ENCODE measurements at regions not wholly inside any gene's neighbourhood (a gene's known extent, or its start where the extent isn't known, plus 50 kb on each side); places are given as distances from the start of the nearest gene placed in this dataset.

DNA sequence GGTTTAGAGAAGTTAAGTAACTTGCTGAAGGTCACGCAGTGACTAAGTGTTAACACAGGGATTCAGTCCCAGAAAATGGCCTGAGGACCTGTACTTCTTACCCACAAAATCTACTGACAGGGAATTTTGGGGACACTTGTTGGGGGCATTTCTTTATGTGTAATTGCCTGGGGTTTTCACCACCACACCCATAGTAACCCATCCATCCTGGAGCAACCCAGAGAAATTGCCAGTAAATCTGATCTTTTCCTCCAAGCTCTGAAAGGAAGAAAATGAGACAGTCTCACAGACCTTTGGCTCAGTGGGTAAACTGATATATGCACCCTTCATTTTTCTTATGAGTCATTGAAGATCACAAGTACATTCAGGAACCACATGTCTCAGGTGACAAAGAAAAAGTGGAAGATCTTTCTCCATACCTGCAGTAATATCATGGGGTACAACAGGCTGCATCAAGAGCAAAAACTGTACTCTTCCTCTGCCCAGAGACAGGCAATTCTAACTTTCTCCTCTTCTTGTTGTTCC, 81.0 kb downstream of the NOG start:
- H2AK5ac ChIP-seq (ENCODE audit: low read depth, low read length), result no peak overlapping the region
- no peak overlapping the region for H4K8ac ChIP-seq (ENCODE audit: low read depth in 2 of 2, low read length in 2 of 2)
- DNase-seq (no peak), ATAC-seq (ENCODE audit: low read depth) (no peak)
- H2BK15ac ChIP-seq (ENCODE audit: low read depth, low read length), result no peak overlapping the region
- no peak overlapping the region for H3K4me2 ChIP-seq (ENCODE audit: low read depth, low read length)
- H3K79me1 ChIP-seq (ENCODE audit: low read depth in 1 of 2, low read length in 2 of 2), result no peaks in the 10 kb centered on the region
- TF ChIP-seq MXI1 (IDR thresholded peaks at IDR 0.05; ENCODE audit: borderline replicate concordance, low read depth, low read length), result no peak
- TF ChIP-seq SMC3 (IDR thresholded peaks at IDR 0.05; ENCODE audit: low read depth, low read length), result no peak
- TF ChIP-seq BHLHE40 (IDR thresholded peaks at IDR 0.05; ENCODE audit: low read depth, low read length), result no peak
- no peak for TF ChIP-seq FOS (IDR thresholded peaks at IDR 0.05; ENCODE audit: low read depth, low read length)
- TF ChIP-seq USF2 (IDR thresholded peaks at IDR 0.05; ENCODE audit: low read depth, low read length), result no peak
- TF ChIP-seq NFE2L2 (IDR thresholded peaks at IDR 0.05; ENCODE audit: low read depth, low read length), result no peak
- TF ChIP-seq, protein P1, sequence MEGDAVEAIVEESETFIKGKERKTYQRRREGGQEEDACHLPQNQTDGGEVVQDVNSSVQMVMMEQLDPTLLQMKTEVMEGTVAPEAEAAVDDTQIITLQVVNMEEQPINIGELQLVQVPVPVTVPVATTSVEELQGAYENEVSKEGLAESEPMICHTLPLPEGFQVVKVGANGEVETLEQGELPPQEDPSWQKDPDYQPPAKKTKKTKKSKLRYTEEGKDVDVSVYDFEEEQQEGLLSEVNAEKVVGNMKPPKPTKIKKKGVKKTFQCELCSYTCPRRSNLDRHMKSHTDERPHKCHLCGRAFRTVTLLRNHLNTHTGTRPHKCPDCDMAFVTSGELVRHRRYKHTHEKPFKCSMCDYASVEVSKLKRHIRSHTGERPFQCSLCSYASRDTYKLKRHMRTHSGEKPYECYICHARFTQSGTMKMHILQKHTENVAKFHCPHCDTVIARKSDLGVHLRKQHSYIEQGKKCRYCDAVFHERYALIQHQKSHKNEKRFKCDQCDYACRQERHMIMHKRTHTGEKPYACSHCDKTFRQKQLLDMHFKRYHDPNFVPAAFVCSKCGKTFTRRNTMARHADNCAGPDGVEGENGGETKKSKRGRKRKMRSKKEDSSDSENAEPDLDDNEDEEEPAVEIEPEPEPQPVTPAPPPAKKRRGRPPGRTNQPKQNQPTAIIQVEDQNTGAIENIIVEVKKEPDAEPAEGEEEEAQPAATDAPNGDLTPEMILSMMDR (conservative IDR thresholded peaks at IDR 0.05; ENCODE audit: low read depth, low read length), result no peak
- TF ChIP-seq MAZ (IDR thresholded peaks at IDR 0.05; ENCODE audit: borderline replicate concordance, low read depth, low read length), result no peak
- TF ChIP-seq RCOR1 (IDR thresholded peaks at IDR 0.05; ENCODE audit: insufficient replicate concordance, low read length), result no peak
- TF ChIP-seq POLR2A (IDR thresholded peaks at IDR 0.05; ENCODE audit: low read depth, low read length), result no peak
- TF ChIP-seq CEBPB (IDR thresholded peaks at IDR 0.05; ENCODE audit: low read depth, low read length), result no peak
- TF ChIP-seq RFX5 (IDR thresholded peaks at IDR 0.05; ENCODE audit: low read depth, low read length), result no peak
- TF ChIP-seq CHD1 (IDR thresholded peaks at IDR 0.05; ENCODE audit: low read depth, low read length), result no peak
- TF ChIP-seq ELK1 (IDR thresholded peaks at IDR 0.05; ENCODE audit: borderline replicate concordance, low read depth, low read length), result no peak
- TF ChIP-seq MAFK (IDR thresholded peaks at IDR 0.05; ENCODE audit: low read depth, low read length), result no peak
- no peak for TF ChIP-seq RAD21 (IDR thresholded peaks at IDR 0.05; ENCODE audit: low read length)
- no peaks in the 10 kb centered on the region for H3K36me3 ChIP-seq (ENCODE audit: control insufficient read depth, insufficient read depth, low read length)
- H3K27ac ChIP-seq (ENCODE audit: insufficient read depth, low read length), result no peak overlapping the region
- H3K18ac ChIP-seq (ENCODE audit: low read depth, low read length), result no peak overlapping the region
- no peak overlapping the region for H4K91ac ChIP-seq (ENCODE audit: insufficient read depth, low read depth, low read length)
- peaks cover 49% of the 10 kb centered on the region for H3K27me3 ChIP-seq (ENCODE audit: control insufficient read depth, insufficient read depth, low read length)
- dilution Hi-C loops (cut with HindIII; ENCODE audit: low sequenced_read_pairs, unreplicated experiment), result no loop called here
- H3K9ac ChIP-seq (ENCODE audit: low read depth, low read length), result no peak overlapping the region
- intact Hi-C loops (cut with micrococcal nuclease), result no loop called here
- no peaks in the 10 kb centered on the region for H3K9me1 ChIP-seq (ENCODE audit: insufficient read depth, low read length)
- no peaks in the 10 kb centered on the region for H3K4me1 ChIP-seq (ENCODE audit: control insufficient read depth, insufficient read depth, low read length)
- no peak overlapping the region for H2AFZ ChIP-seq (replicated peaks; ENCODE audit: low read length, poor library complexity)
- no peak overlapping the region for H2BK5ac ChIP-seq (ENCODE audit: low read depth, low read length, poor library complexity, severe bottlenecking)
- no peak overlapping the region for H3K4me3 ChIP-seq (ENCODE audit: insufficient read depth, low read depth, low read length)
- H3K4ac ChIP-seq (ENCODE audit: low read depth, low read length), result no peak overlapping the region
- H3K56ac ChIP-seq (ENCODE audit: extremely low read depth, insufficient read depth, low read length), result no peak overlapping the region
- no peak overlapping the region for H3K14ac ChIP-seq (replicated peaks; ENCODE audit: low read depth, low read length)
- in situ Hi-C loops (cut with MboI; ENCODE audit: low sequenced_read_pairs), result no loop called here
- H4K5ac ChIP-seq (ENCODE audit: low read depth, low read length), result no peak overlapping the region
- POLR2A ChIA-PET (ENCODE audit: unreplicated experiment), result no interaction called here
- H4K20me1 ChIP-seq (ENCODE audit: insufficient read depth, low read length), result no peaks in the 10 kb centered on the region
- BruUV-seq (replicated peaks), result no TSS peak
- no peak overlapping the region for H2AK9ac ChIP-seq (replicated peaks; ENCODE audit: low read depth, low read length, poor library complexity)
- no CpG with 5 or more reads among the region's 1 CpG for WGBS, 2 experiments (ENCODE audit: extremely low coverage in 2 of 2, insufficient read length in 1 of 2)
- no peak overlapping the region for H2BK20ac ChIP-seq (ENCODE audit: low read depth, low read length)
- CTCF ChIA-PET, result interaction anchor here (0.9 kb wide), 1 partner anchor 11 kb away, joined by 3 read pairs; no protein-coding TSS in a partner anchor
- H3K23ac ChIP-seq (ENCODE audit: low read depth, low read length), result no peak overlapping the region
- H3K9me3 ChIP-seq (ENCODE audit: control insufficient read depth, insufficient read depth, low read length), result no peaks in the 10 kb centered on the region
- no peak overlapping the region for H2BK120ac ChIP-seq (ENCODE audit: low read depth, low read length)

Data from IMR-90 (cell line).